Transverse colon (tissue), 4 donors: ENCODE measurements at regions not wholly inside any gene's neighbourhood (a gene's known extent, or its start where the extent isn't known, plus 50 kb on each side); places are given as distances from the start of the nearest gene placed in this dataset.

Experiments
- DNase-seq: peaks from one replicate; pipeline ENCODE4 v3.0.0-alpha.2; 2019
- H3K27ac ChIP-seq, 4 donors: fragments of 200-600 bp; sonication (generic); 2 replicates each; pipeline ENCODE4 v1.5.1; 2016 to 2018; ENCODE audit warnings: inconsistent platforms in 4 of 4
- H3K27me3 ChIP-seq: fragments of 200-600 bp; sonication (generic); 2 replicates; pipeline ENCODE4 v1.5.1; 2017; ENCODE audit warnings: inconsistent platforms
- H3K36me3 ChIP-seq, 4 donors: fragments of 200-600 bp; sonication (generic); 2 replicates each; pipeline ENCODE4 v1.5.1; 2017 to 2019; ENCODE audit warnings: inconsistent platforms in 4 of 4
- H3K4me1 ChIP-seq, 4 donors: fragments of 200-600 bp; sonication (generic); 2 replicates each; pipeline ENCODE4 v1.5.1; 2017 to 2020; ENCODE audit warnings: inconsistent platforms in 4 of 4
- H3K4me3 ChIP-seq, 4 donors: fragments of 200-600 bp; sonication (generic); 1 replicate in 1 of 4; 2 replicates in 3 of 4; pipeline versions ENCODE4 v1.5.1 to v1.6.1; 2017 to 2019; ENCODE audit warnings: inconsistent platforms in 4 of 4
- H3K9me3 ChIP-seq, 2 donors: fragments of 200-600 bp; sonication (generic); 2 replicates each; pipeline ENCODE4 v1.5.1; 2017 to 2019; ENCODE audit warnings: inconsistent platforms in 2 of 2
- EP300 ChIP-seq: sonication (generic); formaldehyde crosslinking; IDR thresholded peaks from one replicate; pipeline ENCODE4 v1.6.1; 2017; ENCODE audit warnings: antibody characterized with exemption, low read depth
- POLR2A ChIP-seq: fragments of 450-650 bp; IDR thresholded peaks from one replicate; pipeline ENCODE4 v1.6.1; 2016; ENCODE audit warnings: antibody characterized with exemption, mild to moderate bottlenecking, moderate library complexity
- POLR2AphosphoS5 ChIP-seq, 3 donors: sonication (generic); formaldehyde crosslinking; IDR thresholded peaks; one replicate each; pipeline ENCODE4 v1.6.1; 2016; ENCODE audit warnings: antibody characterized with exemption in 3 of 3
- WGBS, 2 donors: methylation state at CpG; one replicate each; pipeline ENCODE4 v1.1.5; 2018; ENCODE audit warnings: low coverage in 1 of 2; 5-methylcytosine and 5-hydroxymethylcytosine counted together
- in situ Hi-C, 4 donors: fragments of 200-750 bp; cut with MboI; loops; one replicate each; pipeline versions ENCODE4 v1.15.0 to v1.15.1; 2017; ENCODE audit warnings: low sequenced_read_pairs in 3 of 4, low pct_ligation_motif_present in 1 of 4, low pct_unique_long_range_greater_than_20kb in 1 of 4
- intact Hi-C: fragments of 100-400 bp; cut with DNase I; formaldehyde crosslinking; loops from one replicate; pipeline ENCODE4 v1.15.1; 2023; ENCODE audit warnings: low total_unique reads
- TF ChIP-seq, protein P1 (sequence below), 5 experiments: fragments of 200-600 bp in 3 of 5; fragments of 450-650 bp in 2 of 5; sonication (generic) in 3 of 5; IDR thresholded peaks; 1 replicate in 2 of 5; 2 replicates in 3 of 5; pipeline ENCODE4 v1.5.1; 2016 to 2017; ENCODE audit warnings: antibody characterized with exemption in 5 of 5, inconsistent platforms in 3 of 5, mild to moderate bottlenecking in 2 of 5, moderate library complexity in 1 of 5

DNA sequence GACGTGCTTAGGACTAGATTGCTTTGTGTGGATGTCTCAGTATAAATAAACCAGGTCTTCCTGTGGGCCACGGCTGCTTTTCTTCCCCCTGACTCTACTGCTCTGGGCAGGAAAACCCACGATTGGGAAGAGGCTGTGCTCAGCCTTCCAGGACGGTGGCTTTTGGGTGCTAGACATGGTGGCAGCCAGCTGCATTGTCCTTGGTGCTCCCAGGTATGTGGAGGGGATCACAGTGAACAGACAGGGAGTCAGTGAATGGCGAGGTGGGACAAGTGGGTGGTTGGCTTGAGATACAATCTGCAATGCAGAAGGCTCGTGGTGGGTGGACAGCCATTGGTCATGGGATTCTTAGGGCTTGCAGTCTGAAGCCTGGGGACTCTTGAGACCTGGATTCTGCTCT lies 366.3 kb downstream of the AACS start:
- DNase-seq = no peak
- Histone ChIP-seq H3K9me3 (no peaks in the 10 kb centered on the region), H3K27ac (no peak overlapping the region), H3K36me3 (no peaks in the 10 kb centered on the region), H3K4me1 (no peaks in the 10 kb centered on the region), H3K4me3 (no peak overlapping the region), H3K27me3 (no peaks in the 10 kb centered on the region)
- TF ChIP-seq POLR2AphosphoS5 (IDR thresholded peaks at IDR 0.05) (no peak), POLR2A (no peak), EP300 (no peak)
- TF ChIP-seq, protein P1, sequence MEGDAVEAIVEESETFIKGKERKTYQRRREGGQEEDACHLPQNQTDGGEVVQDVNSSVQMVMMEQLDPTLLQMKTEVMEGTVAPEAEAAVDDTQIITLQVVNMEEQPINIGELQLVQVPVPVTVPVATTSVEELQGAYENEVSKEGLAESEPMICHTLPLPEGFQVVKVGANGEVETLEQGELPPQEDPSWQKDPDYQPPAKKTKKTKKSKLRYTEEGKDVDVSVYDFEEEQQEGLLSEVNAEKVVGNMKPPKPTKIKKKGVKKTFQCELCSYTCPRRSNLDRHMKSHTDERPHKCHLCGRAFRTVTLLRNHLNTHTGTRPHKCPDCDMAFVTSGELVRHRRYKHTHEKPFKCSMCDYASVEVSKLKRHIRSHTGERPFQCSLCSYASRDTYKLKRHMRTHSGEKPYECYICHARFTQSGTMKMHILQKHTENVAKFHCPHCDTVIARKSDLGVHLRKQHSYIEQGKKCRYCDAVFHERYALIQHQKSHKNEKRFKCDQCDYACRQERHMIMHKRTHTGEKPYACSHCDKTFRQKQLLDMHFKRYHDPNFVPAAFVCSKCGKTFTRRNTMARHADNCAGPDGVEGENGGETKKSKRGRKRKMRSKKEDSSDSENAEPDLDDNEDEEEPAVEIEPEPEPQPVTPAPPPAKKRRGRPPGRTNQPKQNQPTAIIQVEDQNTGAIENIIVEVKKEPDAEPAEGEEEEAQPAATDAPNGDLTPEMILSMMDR (IDR thresholded peaks at IDR 0.05) = no peak
- WGBS, 2 donors = 55 to 57% methylated on average over 1 to 6 of the region's 6 CpGs
- in situ Hi-C loops (no loop called here), intact Hi-C loops (no loop called here)

DNA sequence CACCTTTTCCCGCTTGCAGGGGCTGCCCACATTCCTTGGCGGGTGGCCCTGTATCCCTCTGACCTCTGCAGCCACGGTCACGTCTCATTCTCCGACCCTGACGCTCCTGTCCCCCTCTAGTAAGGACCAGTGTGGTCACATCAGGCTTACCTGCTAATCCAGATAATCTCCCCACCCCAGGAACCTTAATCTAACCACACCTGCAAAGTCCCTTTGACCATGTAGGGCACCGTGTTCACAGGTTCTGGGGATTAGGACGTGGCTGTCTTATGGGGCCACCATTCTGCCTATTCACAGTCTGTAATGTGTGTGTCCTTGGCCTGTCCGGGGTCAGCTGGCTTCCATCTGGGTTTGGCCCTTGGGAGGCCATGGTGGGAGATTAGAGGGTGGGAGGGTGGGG lies 368.9 kb downstream of the AACS start:
- Histone ChIP-seq H3K4me3 (no peak overlapping the region), H3K9me3 (no peaks in the 10 kb centered on the region), H3K36me3 (no peaks in the 10 kb centered on the region), H3K27ac (no peak overlapping the region), H3K4me1 (no peaks in the 10 kb centered on the region), H3K27me3 (no peaks in the 10 kb centered on the region)
- 87 to 100% methylated on average over 6 to 9 of the region's 9 CpGs for WGBS, 2 donors
- intact Hi-C loops = no loop called here
- no peak for DNase-seq
- TF ChIP-seq POLR2AphosphoS5 (IDR thresholded peaks at IDR 0.05) = no peak
- TF ChIP-seq EP300 = no peak
- TF ChIP-seq, protein P1 (IDR thresholded peaks at IDR 0.05) = no peak
- TF ChIP-seq POLR2A = no peak
- in situ Hi-C loops = no loop called here

DNA sequence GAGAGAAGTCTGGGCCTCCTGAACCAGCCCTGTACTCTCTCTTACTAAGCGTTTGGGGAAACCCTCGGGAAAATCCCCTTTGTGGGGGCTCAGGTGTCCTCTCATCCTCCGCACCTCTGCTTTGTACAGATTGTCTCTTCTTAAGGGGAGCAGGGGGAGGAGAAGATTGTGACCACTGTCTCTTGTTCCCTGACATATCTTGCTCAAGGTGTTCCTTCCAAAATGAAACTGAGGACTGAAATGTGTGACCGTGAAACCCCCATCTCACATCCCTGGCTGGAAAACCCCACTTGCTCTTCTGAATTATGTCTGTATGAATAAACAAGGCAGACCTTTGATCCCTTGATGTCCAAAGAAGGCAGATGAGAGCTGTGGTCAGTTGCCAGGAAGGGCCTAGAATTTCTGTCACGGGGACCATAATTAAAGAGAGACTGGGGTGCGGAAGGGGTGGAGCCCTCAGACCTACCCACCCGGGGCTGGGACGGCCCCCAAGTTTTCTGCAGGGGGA lies 369.8 kb downstream of the AACS start:
- no peak for DNase-seq
- no peak overlapping the region for H3K4me3 ChIP-seq
- no peaks in the 10 kb centered on the region for H3K4me1 ChIP-seq
- no peaks in the 10 kb centered on the region for H3K27me3 ChIP-seq
- intact Hi-C loops (no loop called here), in situ Hi-C loops (no loop called here)
- H3K27ac ChIP-seq = no peak overlapping the region
- H3K36me3 ChIP-seq = no peaks in the 10 kb centered on the region
- no peaks in the 10 kb centered on the region for H3K9me3 ChIP-seq
- TF ChIP-seq EP300 = no peak
- TF ChIP-seq POLR2A = no peak
- TF ChIP-seq, protein P1 (IDR thresholded peaks at IDR 0.05) = no peak
- TF ChIP-seq POLR2AphosphoS5 (IDR thresholded peaks at IDR 0.05) = no peak
- 58% methylated on average over 8 of the region's 8 CpGs; no CpG with 5 or more reads in 1 of the 2 donors for WGBS, 2 donors

DNA sequence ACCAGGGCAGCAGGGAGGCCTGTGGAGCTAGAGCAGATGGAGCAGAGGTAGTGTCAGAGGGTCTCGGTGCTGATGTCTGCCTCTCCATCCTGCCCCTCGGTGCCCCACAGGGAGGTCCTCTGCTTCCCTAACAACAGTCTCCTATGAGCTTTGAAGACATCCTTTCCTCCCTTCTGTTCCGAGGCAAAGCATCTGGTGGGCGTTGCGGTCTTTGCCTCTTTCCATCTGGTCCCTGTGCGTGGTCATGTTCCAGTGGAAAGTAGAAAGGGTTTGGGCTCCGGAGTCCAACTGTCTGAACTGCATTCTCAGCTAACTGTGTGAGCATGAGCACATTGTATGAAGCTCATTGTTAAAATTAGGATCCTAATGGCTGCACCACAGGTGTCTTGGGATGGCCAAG lies 370.6 kb downstream of the AACS start:
- intact Hi-C loops (no loop called here), in situ Hi-C loops (no loop called here)
- Histone ChIP-seq H3K36me3 (no peaks in the 10 kb centered on the region), H3K9me3 (no peaks in the 10 kb centered on the region), H3K27ac (no peak overlapping the region), H3K4me1 (no peaks in the 10 kb centered on the region), H3K27me3 (no peaks in the 10 kb centered on the region), H3K4me3 (no peak overlapping the region)
- TF ChIP-seq POLR2A (no peak), EP300 (no peak), POLR2AphosphoS5 (IDR thresholded peaks at IDR 0.05) (no peak)
- TF ChIP-seq, protein P1 (IDR thresholded peaks at IDR 0.05) = no peak
- DNase-seq = no peak
- WGBS, 2 donors = 88 to 92% methylated on average over 5 to 7 of the region's 7 CpGs
